ENCODE measurements at regions not wholly inside any gene's neighbourhood (a gene's known extent, or its start where the extent isn't known, plus 50 kb on each side); places are given as distances from the start of the nearest gene placed in this dataset.

GRCh38 chr7:156448918-156449317, 191.7 kb upstream of the RNF32 start:
- Histone ChIP-seq H3K79me2 (ENCODE audit: control insufficient read depth, insufficient read depth, low read length) (no peaks in the 10 kb centered on the region), H3K4me3 (ENCODE audit: control extremely low read depth in 1 of 5, extremely low read depth in 1 of 5, insufficient read depth in 1 of 5, low read depth in 2 of 5, low read length in 4 of 5) (no peak overlapping the region), H3K27ac (ENCODE audit: low read length in 2 of 2) (no peak overlapping the region), H3K9ac (ENCODE audit: low read length) (no peak overlapping the region), H3K9me3 (ENCODE audit: control extremely low read depth in 1 of 3, control insufficient read depth in 2 of 3, insufficient read depth in 1 of 3, low read length in 2 of 3) (peaks cover 0 to 8% (median 0%) of the 10 kb centered on the region in 3 donors), H3K4me1 (ENCODE audit: control insufficient read depth in 2 of 2, insufficient read depth in 2 of 2, low read length in 2 of 2) (no peaks in the 10 kb centered on the region), H2AFZ (ENCODE audit: insufficient read depth, low read depth, low read length, poor library complexity, severe bottlenecking) (no peak overlapping the region), H3K27me3 (replicated peaks in 1 of 4; ENCODE audit: control extremely low read depth in 1 of 4, control insufficient read depth in 3 of 4, insufficient read depth in 4 of 4, low read length in 3 of 4) (no peaks in the 10 kb centered on the region), H3K36me3 (replicated peaks in 1 of 2; ENCODE audit: control extremely low read depth in 1 of 2, control insufficient read depth in 1 of 2, extremely low read depth in 1 of 2, insufficient read depth in 2 of 2, low read length in 1 of 2) (no peaks in the 10 kb centered on the region), H4K20me1 (ENCODE audit: control insufficient read depth, insufficient read depth, low read length, poor library complexity, severe bottlenecking) (no peaks in the 10 kb centered on the region), H3K4me2 (replicated peaks; ENCODE audit: low read depth, low read length, poor library complexity, severe bottlenecking) (no peak overlapping the region)
- Mint-ChIP-seq H3K9me3 (ENCODE audit: insufficient read depth) (no peaks in the 10 kb centered on the region), H3K4me3 (no peak overlapping the region), H3K27me3 (peaks cover 13% of the 10 kb centered on the region), H3K4me1 (no peaks in the 10 kb centered on the region), H3K27ac (no peak overlapping the region)
- WGBS (ENCODE audit: insufficient coverage): 83% methylated on average over 1 of the region's 1 CpG
- ATAC-seq (ENCODE audit: low read depth) (no peak), DNase-seq (no peak)
- ChIA-PET CTCF (no interaction called here), POLR2A (no interaction called here)
- intact Hi-C loops (cut with micrococcal nuclease): no loop called here
- TF ChIP-seq CTCF (IDR thresholded peaks at IDR 0.05) (no peak), EZH2 (IDR thresholded peaks at IDR 0.05; ENCODE audit: borderline replicate concordance, insufficient read depth, low read depth, low read length, poor library complexity, severe bottlenecking) (no peak)

GRCh38 chr7:156446990-156447389, 193.6 kb upstream of the RNF32 start:
- Histone ChIP-seq H3K27ac (ENCODE audit: low read length in 2 of 2) (no peak overlapping the region), H3K36me3 (replicated peaks in 1 of 2; ENCODE audit: control extremely low read depth in 1 of 2, control insufficient read depth in 1 of 2, extremely low read depth in 1 of 2, insufficient read depth in 2 of 2, low read length in 1 of 2) (no peaks in the 10 kb centered on the region), H3K4me1 (ENCODE audit: control insufficient read depth in 2 of 2, insufficient read depth in 2 of 2, low read length in 2 of 2) (no peaks in the 10 kb centered on the region), H3K79me2 (ENCODE audit: control insufficient read depth, insufficient read depth, low read length) (no peaks in the 10 kb centered on the region), H2AFZ (ENCODE audit: insufficient read depth, low read depth, low read length, poor library complexity, severe bottlenecking) (no peak overlapping the region), H4K20me1 (ENCODE audit: control insufficient read depth, insufficient read depth, low read length, poor library complexity, severe bottlenecking) (no peaks in the 10 kb centered on the region), H3K27me3 (replicated peaks in 1 of 4; ENCODE audit: control extremely low read depth in 1 of 4, control insufficient read depth in 3 of 4, insufficient read depth in 4 of 4, low read length in 3 of 4) (no peaks in the 10 kb centered on the region), H3K9ac (ENCODE audit: low read length) (no peak overlapping the region), H3K4me3 (ENCODE audit: control extremely low read depth in 1 of 5, extremely low read depth in 1 of 5, insufficient read depth in 1 of 5, low read depth in 2 of 5, low read length in 4 of 5) (no peak overlapping the region), H3K9me3 (ENCODE audit: control extremely low read depth in 1 of 3, control insufficient read depth in 2 of 3, insufficient read depth in 1 of 3, low read length in 2 of 3) (peaks cover 0 to 8% (median 0%) of the 10 kb centered on the region in 3 donors), H3K4me2 (replicated peaks; ENCODE audit: low read depth, low read length, poor library complexity, severe bottlenecking) (no peak overlapping the region)
- Mint-ChIP-seq H3K4me1 (no peaks in the 10 kb centered on the region), H3K27ac (no peak overlapping the region), H3K27me3 (peaks cover 3% of the 10 kb centered on the region), H3K9me3 (ENCODE audit: insufficient read depth) (no peaks in the 10 kb centered on the region), H3K4me3 (no peak overlapping the region)
- ChIA-PET POLR2A (no interaction called here), CTCF (no interaction called here)
- intact Hi-C loops (cut with micrococcal nuclease): no loop called here
- TF ChIP-seq CTCF (IDR thresholded peaks at IDR 0.05) (no peak), EZH2 (IDR thresholded peaks at IDR 0.05; ENCODE audit: borderline replicate concordance, insufficient read depth, low read depth, low read length, poor library complexity, severe bottlenecking) (no peak)
- DNase-seq (no peak), ATAC-seq (ENCODE audit: low read depth) (no peak)

Data from B cell (primary cell).